ENCODE measurements at regions not wholly inside any gene's neighbourhood (a gene's known extent, or its start where the extent isn't known, plus 50 kb on each side); places are given as distances from the start of the nearest gene placed in this dataset.

DNA sequence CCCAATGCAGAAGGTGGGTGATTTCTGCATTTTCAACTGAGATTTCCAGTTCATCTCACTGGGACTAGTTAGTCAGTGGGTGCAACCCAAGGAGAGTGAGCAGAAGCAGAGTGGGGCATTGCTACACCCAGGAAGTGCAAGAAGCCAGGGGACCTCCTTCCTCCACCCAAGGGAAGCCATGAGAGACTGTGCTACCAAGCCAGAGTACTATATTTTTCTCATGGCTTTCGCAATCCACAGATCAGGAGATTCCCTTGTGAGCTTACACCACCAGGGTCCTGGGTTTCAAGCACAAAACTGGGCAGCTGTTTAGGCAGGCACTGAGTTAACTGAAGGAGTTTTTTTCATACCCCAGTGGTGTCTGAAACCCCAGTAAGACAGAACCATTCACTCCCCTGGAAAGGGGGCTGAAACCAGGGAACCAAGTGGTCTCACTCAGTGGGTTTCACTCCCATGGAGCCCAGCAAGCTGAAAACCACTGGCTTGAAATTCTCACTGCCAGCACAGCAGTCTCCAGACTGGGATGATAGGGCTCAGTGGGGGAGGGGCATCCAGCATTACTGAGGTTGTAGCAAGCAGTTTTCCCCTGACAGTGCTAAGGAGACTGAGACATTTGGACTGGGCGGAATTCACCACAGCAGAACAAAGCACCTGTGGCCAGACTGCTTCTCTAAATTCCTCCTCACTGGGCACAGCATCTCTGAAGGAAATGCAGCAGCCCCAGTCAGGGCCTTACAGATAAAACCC lies 903.4 kb downstream of the TECRL start:
- DNase-seq (ENCODE audit: low read depth in 3 of 3) = no peak

GRCh38 chr4:63493265-63493664 lies 916.0 kb downstream of the TECRL start:
- no peak for DNase-seq (ENCODE audit: low read depth in 3 of 3)

- no peak for DNase-seq (ENCODE audit: low read depth in 3 of 3)
Observed at GRCh38 chr4:63492515-63492914, 916.7 kb downstream of the TECRL start.

DNA sequence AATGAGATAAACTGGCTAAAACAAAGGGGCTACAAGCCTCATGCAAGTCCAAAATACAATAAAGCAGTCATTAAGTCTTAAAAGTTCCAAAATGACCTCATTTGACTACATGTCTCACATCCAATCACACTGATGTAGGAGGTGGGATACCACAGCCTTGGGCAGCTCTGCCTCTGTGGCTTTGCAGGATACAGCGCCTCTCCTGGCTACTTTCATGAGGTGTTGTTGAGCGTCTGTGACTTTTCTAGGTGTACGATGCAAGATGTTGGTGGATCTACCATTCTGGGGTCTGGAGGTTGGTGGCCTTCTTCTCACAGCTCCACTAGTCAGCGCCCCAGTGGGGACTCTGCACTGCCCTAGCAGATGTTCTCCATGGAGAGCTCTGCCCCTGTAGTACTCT lies 944.9 kb downstream of the TECRL start:
- no peak for DNase-seq (ENCODE audit: low read depth in 3 of 3)

DNA sequence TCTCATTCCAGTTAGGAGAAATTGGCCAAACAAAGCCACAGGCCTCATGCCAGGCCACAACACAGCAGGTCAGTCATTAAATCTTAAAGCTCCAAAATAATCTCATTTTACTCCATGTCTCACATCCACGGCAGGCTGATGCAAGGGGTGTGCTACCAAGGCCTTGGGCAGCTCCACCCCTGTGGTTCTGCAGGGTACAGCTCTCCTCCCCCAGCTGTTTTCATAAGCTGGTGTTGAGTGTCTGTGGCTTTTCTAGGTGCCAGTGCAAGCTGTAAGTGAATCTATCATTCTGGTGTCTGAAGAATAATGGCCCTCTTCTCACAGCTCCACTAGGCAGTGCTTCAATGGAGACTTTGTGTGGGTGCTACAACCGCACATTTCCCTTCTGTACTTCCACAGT lies 949.2 kb downstream of the TECRL start:
- no peak for DNase-seq (ENCODE audit: low read depth in 3 of 3)

DNA sequence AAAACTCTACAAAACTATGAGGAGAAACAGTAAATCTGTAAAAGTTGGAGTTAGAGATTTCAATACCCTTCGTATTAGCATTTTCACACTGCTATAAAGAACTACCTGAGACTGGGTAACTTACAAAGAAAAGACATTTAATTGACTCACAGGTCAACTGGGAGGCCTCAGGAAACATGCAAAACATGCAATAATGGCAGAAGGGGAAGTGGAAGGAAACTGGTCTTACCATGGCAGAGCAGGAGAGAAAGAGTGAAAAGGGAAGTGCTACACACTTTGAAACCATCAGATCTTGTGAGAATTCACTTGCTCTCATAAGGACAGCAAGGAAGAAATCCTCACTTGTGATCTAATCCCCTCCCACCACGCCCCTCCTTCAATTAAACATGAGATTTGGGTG lies 949.9 kb downstream of the TECRL start:
- no peak for DNase-seq (ENCODE audit: low read depth in 3 of 3)

- no peak for DNase-seq (ENCODE audit: low read depth in 3 of 3)
Observed at GRCh38 chr4:63458010-63458409, 951.2 kb downstream of the TECRL start.

DNA sequence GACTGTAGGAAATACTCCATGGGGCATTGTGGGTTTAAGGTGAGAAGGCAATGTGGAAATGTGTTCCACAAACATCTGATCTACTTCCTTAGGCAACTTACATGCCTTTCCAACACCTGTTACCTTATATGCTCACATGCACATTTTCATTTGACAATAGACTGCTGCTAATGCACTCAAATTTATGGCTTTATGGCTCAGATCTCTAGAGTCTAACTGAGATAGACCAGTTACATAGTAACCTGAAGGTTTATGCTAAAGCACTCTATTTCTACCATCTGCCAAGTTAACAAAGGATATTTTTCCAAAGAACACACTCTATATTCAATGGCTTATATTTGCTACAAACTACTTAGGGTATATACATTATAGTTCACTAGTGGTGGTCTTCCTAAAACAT lies 969.0 kb downstream of the TECRL start:
- DNase-seq (ENCODE audit: low read depth in 3 of 3) = no peak

DNA sequence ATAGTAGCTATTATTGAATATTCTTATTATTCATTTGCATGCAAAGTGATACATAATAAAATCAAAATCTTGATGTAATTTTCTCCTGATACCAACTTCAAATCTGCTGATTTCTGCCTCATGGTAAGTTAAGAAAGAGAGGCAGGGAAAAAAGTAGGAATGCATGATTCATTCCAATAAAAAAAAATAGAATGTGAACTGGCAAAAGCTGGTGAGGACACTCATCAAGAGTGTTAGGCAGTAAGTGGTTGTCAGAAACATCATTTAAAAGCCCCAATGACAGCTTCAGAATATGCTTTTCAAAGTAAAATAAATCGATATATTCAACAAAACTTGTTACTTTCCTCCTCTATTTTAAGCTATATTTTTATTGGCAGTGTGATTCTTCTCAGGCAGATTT lies 979.1 kb downstream of the TECRL start:
- no peak for DNase-seq (ENCODE audit: low read depth in 3 of 3)

DNA sequence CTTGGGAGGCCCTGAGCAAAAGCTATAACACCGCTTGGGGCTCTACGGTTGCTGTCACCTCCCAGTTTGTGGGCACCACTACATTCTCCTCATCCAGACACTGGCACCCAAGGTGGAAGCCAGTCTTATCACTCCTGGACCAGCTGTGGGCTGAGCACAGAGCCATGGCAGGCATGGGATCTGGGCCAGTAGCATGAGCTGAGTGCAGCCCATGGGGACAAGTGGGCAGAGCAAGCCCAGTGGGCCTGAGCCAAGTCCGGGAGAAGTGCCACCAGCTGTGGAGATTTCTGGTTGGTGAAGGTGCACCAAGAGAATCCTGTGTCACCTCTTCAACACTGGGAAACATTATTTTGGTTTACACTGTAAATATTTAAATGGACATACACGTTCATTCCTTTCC lies 1013.0 kb downstream of the TECRL start:
- DNase-seq (ENCODE audit: low read depth in 3 of 3) = no peak

- no peak for DNase-seq (ENCODE audit: low read depth in 3 of 3)
Observed at GRCh38 chr4:63393544-63393943, 1015.7 kb downstream of the TECRL start.

- DNase-seq (ENCODE audit: low read depth in 3 of 3) = no peak
Observed at GRCh38 chr4:63379750-63380522, 1029.3 kb downstream of the TECRL start.

GRCh38 chr4:63371001-63371400 lies 1038.2 kb downstream of the TECRL start:
- DNase-seq (ENCODE audit: low read depth in 3 of 3) = no peak

GRCh38 chr4:63361628-63362027 lies 1047.6 kb downstream of the TECRL start:
- DNase-seq (ENCODE audit: low read depth in 3 of 3) = no peak

GRCh38 chr4:63361066-63361465 lies 1048.2 kb downstream of the TECRL start:
- DNase-seq (ENCODE audit: low read depth in 3 of 3) = no peak

GRCh38 chr4:63349674-63350025 lies 1059.6 kb downstream of the TECRL start:
- no peak for DNase-seq (ENCODE audit: low read depth in 3 of 3)

DNA sequence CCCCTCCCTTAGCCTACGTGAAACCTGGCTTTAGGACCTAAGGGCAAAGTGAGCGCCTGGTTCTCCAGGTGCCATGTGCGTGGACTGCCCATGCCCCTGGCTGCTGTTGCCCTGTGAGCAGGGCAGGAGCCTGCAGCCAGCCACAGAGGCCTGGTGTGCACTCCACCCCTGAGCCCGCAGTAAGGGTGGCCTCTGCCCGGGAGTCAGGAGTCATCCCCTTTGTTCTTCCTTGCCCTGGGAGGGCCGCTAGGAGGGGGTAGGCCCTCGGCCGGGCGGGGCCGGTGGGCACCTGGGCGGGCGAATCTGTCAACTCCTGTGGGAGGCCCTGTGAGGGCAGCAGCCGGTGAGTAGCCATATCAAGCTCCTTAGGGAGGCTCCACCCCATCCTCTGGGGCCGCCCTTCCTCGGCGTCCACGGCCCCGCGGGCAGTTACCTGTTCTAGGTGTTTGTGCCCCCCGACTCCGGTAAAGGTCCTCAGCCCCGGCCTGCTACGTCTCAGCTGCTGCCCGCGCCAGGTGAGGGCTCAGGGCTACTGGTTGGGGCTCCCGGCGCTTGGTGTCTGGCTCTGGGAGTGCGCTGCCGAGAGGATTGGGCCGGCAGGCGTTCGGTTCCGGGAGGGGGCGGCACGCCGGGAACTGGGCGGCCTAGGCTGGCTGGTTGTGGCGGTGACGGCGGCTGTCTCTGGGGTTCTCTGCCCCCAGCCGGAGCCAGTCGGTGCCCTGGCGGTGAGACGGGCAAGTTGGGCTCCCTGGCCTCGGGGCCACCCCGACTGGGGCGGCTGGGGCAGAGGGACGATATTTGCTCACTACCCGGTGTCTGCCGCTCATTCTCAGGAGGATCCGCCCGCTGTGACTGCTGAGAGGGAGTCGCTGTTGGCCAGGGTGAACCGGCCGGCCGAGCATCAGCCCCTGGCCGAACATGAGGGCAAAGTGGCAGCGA lies 1060.2 kb downstream of the TECRL start:
- DNase-seq (ENCODE audit: low read depth in 3 of 3) = no peak

- DNase-seq (ENCODE audit: low read depth in 3 of 3) = no peak
Observed at GRCh38 chr4:63325140-63325539, 1084.1 kb downstream of the TECRL start.

- no peak for DNase-seq (ENCODE audit: low read depth in 3 of 3)
Observed at GRCh38 chr4:63316633-63317032, 1092.6 kb downstream of the TECRL start.

- no peak for DNase-seq (ENCODE audit: low read depth in 3 of 3)
Observed at GRCh38 chr4:63315651-63316050, 1093.6 kb downstream of the TECRL start.

GRCh38 chr4:63308697-63309096 lies 1100.6 kb downstream of the TECRL start:
- DNase-seq (ENCODE audit: low read depth in 3 of 3) = no peak

DNA sequence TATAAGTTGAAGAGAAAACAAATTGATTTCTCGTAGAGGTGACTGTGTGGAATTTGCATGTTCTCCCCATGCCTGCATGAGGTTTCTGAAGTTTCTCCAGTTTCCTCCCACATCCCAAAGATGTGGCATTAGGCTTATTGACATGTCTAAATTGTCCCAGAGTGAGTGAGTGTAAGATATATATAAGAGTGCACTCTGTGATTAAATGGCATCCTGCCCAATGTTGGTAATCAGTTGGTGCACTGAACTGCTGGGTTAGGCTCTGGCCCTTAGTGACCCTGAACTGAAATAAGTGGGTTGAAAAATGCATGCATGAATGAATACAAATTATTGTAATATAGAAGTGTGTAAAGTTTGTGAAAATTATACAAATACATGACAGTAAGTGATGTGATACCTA lies 1106.5 kb downstream of the TECRL start:
- no peak for DNase-seq (ENCODE audit: low read depth in 3 of 3)

Measured in stimulated activated CD4-positive, alpha-beta T cell treated with anti-CD3 and anti-CD28 coated beads, TNF-alpha, amount 100 ng/mL, for 24 hours (primary cell).